OCI-LY1 (cell line): ENCODE measurements at regions not wholly inside any gene's neighbourhood (a gene's known extent, or its start where the extent isn't known, plus 50 kb on each side); places are given as distances from the start of the nearest gene placed in this dataset.

Experiments used
- H2AFZ ChIP-seq: fragments of 200-600 bp; sonication (generic), shearing (Covaris generic); 2 replicates; pipeline ENCODE4 v1.6.0; 2014; ENCODE audit warnings: antibody characterized with exemption, mild to moderate bottlenecking, low read length
- H3F3A ChIP-seq: fragments of 200-600 bp; sonication (generic), shearing (Covaris generic); 2 replicates; pipeline ENCODE4 v1.6.0; 2014; ENCODE audit warnings: mild to moderate bottlenecking, antibody characterized with exemption, low read length, moderate library complexity; ENCODE audit not compliant: insufficient read depth
- H3K27ac ChIP-seq: fragments of 200-600 bp; sonication (generic); 2 replicates; pipeline ENCODE4 v1.5.1; 2014; ENCODE audit warnings: low read length, mixed run types, mild to moderate bottlenecking, low read depth; ENCODE audit not compliant: poor library complexity, severe bottlenecking
- H3K27me3 ChIP-seq: fragments of 200-600 bp; sonication (generic); 2 replicates; pipeline ENCODE4 v1.6.0; 2014; ENCODE audit warnings: antibody characterized with exemption, mild to moderate bottlenecking, low read length, moderate library complexity; ENCODE audit not compliant: insufficient read depth
- H3K36me3 ChIP-seq: fragments of 200-600 bp; sonication (generic); 2 replicates; pipeline ENCODE4 v1.6.1; 2014; ENCODE audit warnings: mild to moderate bottlenecking, antibody characterized with exemption, low read length, moderate library complexity, mixed read lengths; ENCODE audit not compliant: insufficient read depth
- H3K4me1 ChIP-seq: fragments of 200-600 bp; sonication (generic); 2 replicates; pipeline ENCODE4 v1.5.1; 2014; ENCODE audit warnings: mild to moderate bottlenecking, low read length, moderate library complexity; ENCODE audit not compliant: insufficient read depth, severe bottlenecking
- H3K4me2 ChIP-seq: fragments of 200-600 bp; sonication (generic), shearing (Covaris generic); 2 replicates; pipeline ENCODE4 v1.6.1; 2014; ENCODE audit warnings: low read length
- H3K4me3 ChIP-seq: fragments of 200-600 bp; sonication (generic); 2 replicates; pipeline ENCODE4 v1.5.1; 2014; ENCODE audit warnings: low read length, low read depth, mild to moderate bottlenecking, mixed read lengths; ENCODE audit not compliant: poor library complexity, severe bottlenecking
- H3K79me2 ChIP-seq: fragments of 200-600 bp; shearing (Covaris generic); 2 replicates; pipeline ENCODE4 v1.6.1; 2016; ENCODE audit warnings: mixed run types, low read length, mixed read lengths; ENCODE audit not compliant: insufficient read depth
- H3K9ac ChIP-seq: fragments of 200-600 bp; sonication (generic), shearing (Covaris generic); 2 replicates; pipeline ENCODE4 v1.6.1; 2014; ENCODE audit warnings: mild to moderate bottlenecking, low read length, mixed read lengths
- H3K9me2 ChIP-seq: fragments of 200-600 bp; sonication (generic), shearing (Covaris generic); 2 replicates; pipeline ENCODE4 v1.6.1; 2014; ENCODE audit warnings: low read depth, mild to moderate bottlenecking, low read length, mixed read lengths
- H3K9me3 ChIP-seq: fragments of 200-600 bp; shearing (Covaris generic); 2 replicates; pipeline ENCODE4 v1.6.1; 2014; ENCODE audit warnings: low read length, mixed read lengths
- H4K20me1 ChIP-seq: fragments of 200-600 bp; sonication (generic), shearing (Covaris generic); 2 replicates; pipeline ENCODE4 v1.6.0; 2016; ENCODE audit warnings: mild to moderate bottlenecking, low read length; ENCODE audit not compliant: insufficient read depth
- EZH2 ChIP-seq: fragments of 200-600 bp; sonication (generic), shearing (Covaris generic); IDR thresholded peaks from 2 replicates; pipeline ENCODE4 v1.8.0; 2017; ENCODE audit warnings: borderline replicate concordance, mixed run types, mild to moderate bottlenecking, antibody characterized with exemption, low read length, moderate library complexity, mixed read lengths
- TF ChIP-seq, protein P1 (sequence below): fragments of 200-600 bp; sonication (generic), shearing (Covaris generic); IDR thresholded peaks from 2 replicates; pipeline ENCODE4 v1.5.1; 2017; ENCODE audit warnings: mild to moderate bottlenecking, antibody characterized with exemption, low read length, moderate library complexity, mixed read lengths

DNA sequence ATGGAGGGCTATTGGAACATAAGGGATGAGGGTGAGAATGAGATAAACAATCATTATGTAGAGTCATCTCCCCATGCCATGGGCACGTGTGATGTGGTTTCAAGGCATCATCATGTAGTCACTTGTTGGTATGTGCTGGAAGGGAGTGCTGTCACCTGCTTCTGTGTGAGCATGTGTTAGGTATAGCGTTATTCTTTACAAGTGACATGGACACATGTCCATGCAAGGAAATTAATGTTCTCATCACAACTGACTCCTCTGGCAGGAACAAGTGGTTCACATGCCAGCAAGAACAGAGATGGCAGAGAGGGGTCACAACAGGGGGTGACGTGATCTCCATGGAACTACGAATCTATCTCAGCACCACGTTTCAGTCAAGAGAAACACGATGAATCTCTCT is 815.8 kb downstream of the BCL11B start:
- no peak overlapping the region for H3K4me2 ChIP-seq
- H3K79me2 ChIP-seq: no peaks in the 10 kb centered on the region
- no peak overlapping the region for H2AFZ ChIP-seq
- H3K9me3 ChIP-seq: no peaks in the 10 kb centered on the region
- H3F3A ChIP-seq: no peaks in the 10 kb centered on the region
- H3K27ac ChIP-seq: no peak overlapping the region
- no peak overlapping the region for H3K9ac ChIP-seq
- TF ChIP-seq, protein P1, sequence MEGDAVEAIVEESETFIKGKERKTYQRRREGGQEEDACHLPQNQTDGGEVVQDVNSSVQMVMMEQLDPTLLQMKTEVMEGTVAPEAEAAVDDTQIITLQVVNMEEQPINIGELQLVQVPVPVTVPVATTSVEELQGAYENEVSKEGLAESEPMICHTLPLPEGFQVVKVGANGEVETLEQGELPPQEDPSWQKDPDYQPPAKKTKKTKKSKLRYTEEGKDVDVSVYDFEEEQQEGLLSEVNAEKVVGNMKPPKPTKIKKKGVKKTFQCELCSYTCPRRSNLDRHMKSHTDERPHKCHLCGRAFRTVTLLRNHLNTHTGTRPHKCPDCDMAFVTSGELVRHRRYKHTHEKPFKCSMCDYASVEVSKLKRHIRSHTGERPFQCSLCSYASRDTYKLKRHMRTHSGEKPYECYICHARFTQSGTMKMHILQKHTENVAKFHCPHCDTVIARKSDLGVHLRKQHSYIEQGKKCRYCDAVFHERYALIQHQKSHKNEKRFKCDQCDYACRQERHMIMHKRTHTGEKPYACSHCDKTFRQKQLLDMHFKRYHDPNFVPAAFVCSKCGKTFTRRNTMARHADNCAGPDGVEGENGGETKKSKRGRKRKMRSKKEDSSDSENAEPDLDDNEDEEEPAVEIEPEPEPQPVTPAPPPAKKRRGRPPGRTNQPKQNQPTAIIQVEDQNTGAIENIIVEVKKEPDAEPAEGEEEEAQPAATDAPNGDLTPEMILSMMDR: no peak
- no peak for TF ChIP-seq EZH2
- H3K4me1 ChIP-seq: no peaks in the 10 kb centered on the region
- no peaks in the 10 kb centered on the region for H3K9me2 ChIP-seq
- H3K4me3 ChIP-seq: no peak overlapping the region
- H3K36me3 ChIP-seq: no peaks in the 10 kb centered on the region
- no peaks in the 10 kb centered on the region for H3K27me3 ChIP-seq
- H4K20me1 ChIP-seq: no peaks in the 10 kb centered on the region

DNA sequence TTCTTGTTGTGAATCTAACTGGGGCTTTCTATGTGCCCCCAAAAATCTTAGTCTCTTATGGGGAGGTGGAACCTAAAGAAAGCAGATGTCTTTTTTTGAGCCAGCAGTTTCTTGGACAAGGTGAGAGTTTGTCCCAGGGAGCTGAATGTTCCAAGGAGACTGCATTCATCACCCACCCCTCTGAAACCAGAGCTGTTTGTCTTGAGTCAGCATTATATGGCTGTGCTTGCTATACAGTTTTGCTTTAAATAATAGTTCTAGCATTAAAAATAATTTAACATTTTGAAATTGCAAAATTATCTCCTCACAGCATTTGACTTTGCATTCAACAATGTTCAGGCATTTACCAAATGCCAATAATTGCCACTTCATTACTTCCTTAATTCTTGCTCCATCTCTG is 813.3 kb downstream of the BCL11B start:
- Histone ChIP-seq H2AFZ (no peak overlapping the region), H3K27ac (no peak overlapping the region), H3K9me2 (no peaks in the 10 kb centered on the region), H3K4me3 (no peak overlapping the region), H3K9me3 (no peaks in the 10 kb centered on the region), H3K4me2 (no peak overlapping the region), H3K36me3 (no peaks in the 10 kb centered on the region), H3K79me2 (no peaks in the 10 kb centered on the region), H3K27me3 (no peaks in the 10 kb centered on the region), H3F3A (no peaks in the 10 kb centered on the region), H3K9ac (no peak overlapping the region), H4K20me1 (no peaks in the 10 kb centered on the region), H3K4me1 (no peaks in the 10 kb centered on the region)
- TF ChIP-seq EZH2: no peak
- TF ChIP-seq, protein P1: no peak

DNA sequence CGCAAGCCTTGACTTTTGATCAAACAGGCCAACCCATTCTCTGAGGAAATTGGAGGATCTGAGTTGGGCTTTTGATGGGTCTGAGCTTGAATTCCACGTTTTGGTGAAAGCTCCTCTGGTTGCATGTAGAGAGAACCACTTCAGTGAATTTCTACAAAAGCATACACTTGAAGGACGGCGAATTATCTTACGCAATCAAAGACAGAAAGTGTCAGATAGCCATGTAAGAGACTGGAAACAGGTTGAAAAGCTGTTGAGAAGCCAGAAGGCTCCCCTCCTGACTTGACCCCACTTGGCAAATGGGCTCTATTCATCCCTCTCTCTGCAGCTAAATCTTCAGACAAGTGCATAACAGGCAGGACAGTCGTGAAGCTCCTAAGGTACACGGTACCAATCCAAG is 809.1 kb downstream of the BCL11B start:
- TF ChIP-seq EZH2: no peak
- TF ChIP-seq, protein P1: no peak
- no peak overlapping the region for H3K4me3 ChIP-seq
- H4K20me1 ChIP-seq: no peaks in the 10 kb centered on the region
- H2AFZ ChIP-seq: no peak overlapping the region
- H3K27me3 ChIP-seq: no peaks in the 10 kb centered on the region
- no peaks in the 10 kb centered on the region for H3K4me1 ChIP-seq
- no peaks in the 10 kb centered on the region for H3F3A ChIP-seq
- no peaks in the 10 kb centered on the region for H3K9me2 ChIP-seq
- no peak overlapping the region for H3K27ac ChIP-seq
- no peaks in the 10 kb centered on the region for H3K79me2 ChIP-seq
- no peaks in the 10 kb centered on the region for H3K9me3 ChIP-seq
- H3K9ac ChIP-seq: no peak overlapping the region
- no peak overlapping the region for H3K4me2 ChIP-seq
- no peaks in the 10 kb centered on the region for H3K36me3 ChIP-seq
